Astrocyte (in vitro differentiated cells and primary cell): ENCODE measurements at regions not wholly inside any gene's neighbourhood (a gene's known extent, or its start where the extent isn't known, plus 50 kb on each side); places are given as distances from the start of the nearest gene placed in this dataset.

Experiments used
- CTCF ChIP-seq: IDR thresholded peaks from 2 replicates; pipeline ENCODE4 v1.5.1; 2011; ENCODE audit warnings: low read depth, mild to moderate bottlenecking, inconsistent platforms, low read length, moderate library complexity; ENCODE audit not compliant: insufficient read depth
- EZH2 ChIP-seq: IDR thresholded peaks from 2 replicates; pipeline ENCODE4 v1.6.1; 2012; ENCODE audit warnings: mild to moderate bottlenecking, low read length, inconsistent platforms; ENCODE audit not compliant: insufficient read depth

- TF ChIP-seq CTCF (no peak), EZH2 (no peak)
These were observed 289.3 kb upstream of the WWC1 start for GRCh38 chr5:168002116-168002515.
